GM12865 (cell line): ENCODE measurements at regions not wholly inside any gene's neighbourhood (a gene's known extent, or its start where the extent isn't known, plus 50 kb on each side); places are given as distances from the start of the nearest gene placed in this dataset.

Source experiments
- DNase-seq: peaks from one replicate; pipeline ENCODE4 v3.0.0; 2010; ENCODE audit warnings: low read depth
- H3K4me3 ChIP-seq: 2 replicates; pipeline ENCODE4 v1.5.1; 2011; ENCODE audit warnings: mild to moderate bottlenecking, low read depth, low read length, control low read depth
- TF ChIP-seq, protein P1 (sequence below): IDR thresholded peaks from 2 replicates; pipeline ENCODE4 v1.5.1; 2011; ENCODE audit warnings: low read length, control low read depth, low read depth, inconsistent platforms; ENCODE audit not compliant: insufficient read depth; ENCODE audit errors: missing control alignments

DNA sequence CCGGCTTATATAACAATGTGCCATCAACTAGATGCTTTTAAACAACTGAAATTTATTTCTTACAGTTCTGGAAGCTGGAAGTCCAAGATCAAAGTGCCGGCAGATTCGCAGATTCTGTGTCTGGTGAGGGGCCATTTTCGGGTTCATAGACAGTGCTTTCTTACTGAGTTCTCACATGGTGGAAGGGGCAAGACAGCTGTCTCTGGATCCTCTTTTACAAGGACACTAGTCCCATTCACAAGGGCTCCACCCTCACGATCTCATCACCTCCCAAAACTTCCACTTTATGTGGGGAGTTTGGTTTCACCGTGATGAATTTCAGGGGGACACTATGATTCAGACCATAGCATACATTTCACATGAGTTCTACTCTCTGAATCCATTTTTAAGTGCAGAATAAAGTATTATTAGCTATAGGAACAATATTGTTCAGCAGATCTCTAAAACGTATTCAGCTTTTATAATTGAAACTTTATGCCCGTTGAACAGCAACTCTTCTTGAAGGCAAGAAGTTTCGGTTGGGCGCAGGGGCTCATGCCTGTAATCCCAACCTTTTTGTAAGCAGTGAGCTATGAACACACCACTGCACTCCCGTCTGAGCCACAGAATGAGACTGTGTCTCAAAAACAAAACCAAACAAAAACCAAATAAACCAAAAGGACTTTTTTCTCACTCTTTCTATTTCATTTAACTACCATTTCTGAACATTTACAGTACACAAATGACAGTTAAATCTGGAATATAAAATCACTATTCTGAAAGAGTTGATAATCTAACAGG is 502.8 kb downstream of the CMPK2 start:
- H3K4me3 ChIP-seq: no peak overlapping the region
- TF ChIP-seq, protein P1, sequence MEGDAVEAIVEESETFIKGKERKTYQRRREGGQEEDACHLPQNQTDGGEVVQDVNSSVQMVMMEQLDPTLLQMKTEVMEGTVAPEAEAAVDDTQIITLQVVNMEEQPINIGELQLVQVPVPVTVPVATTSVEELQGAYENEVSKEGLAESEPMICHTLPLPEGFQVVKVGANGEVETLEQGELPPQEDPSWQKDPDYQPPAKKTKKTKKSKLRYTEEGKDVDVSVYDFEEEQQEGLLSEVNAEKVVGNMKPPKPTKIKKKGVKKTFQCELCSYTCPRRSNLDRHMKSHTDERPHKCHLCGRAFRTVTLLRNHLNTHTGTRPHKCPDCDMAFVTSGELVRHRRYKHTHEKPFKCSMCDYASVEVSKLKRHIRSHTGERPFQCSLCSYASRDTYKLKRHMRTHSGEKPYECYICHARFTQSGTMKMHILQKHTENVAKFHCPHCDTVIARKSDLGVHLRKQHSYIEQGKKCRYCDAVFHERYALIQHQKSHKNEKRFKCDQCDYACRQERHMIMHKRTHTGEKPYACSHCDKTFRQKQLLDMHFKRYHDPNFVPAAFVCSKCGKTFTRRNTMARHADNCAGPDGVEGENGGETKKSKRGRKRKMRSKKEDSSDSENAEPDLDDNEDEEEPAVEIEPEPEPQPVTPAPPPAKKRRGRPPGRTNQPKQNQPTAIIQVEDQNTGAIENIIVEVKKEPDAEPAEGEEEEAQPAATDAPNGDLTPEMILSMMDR: no peak
- DNase-seq: no peak

DNA sequence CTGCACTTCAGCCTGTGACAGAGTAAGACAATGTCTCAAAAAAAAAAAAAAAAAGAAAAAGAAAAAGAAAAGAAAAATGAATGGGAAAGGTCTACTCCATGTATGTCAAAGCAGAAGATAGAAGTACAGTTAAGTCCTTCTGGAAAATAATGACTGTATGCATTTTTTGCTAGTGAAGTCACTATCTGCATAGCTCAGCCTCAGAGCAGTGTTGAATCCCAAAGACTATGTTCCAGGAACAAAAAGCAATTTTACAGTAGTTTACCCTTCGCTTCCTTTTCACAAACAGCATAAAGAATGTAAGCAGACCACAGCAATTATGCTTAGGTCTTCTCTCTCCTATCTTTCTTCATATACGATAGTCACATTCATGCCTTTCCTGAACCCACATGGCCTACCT is 497.4 kb downstream of the CMPK2 start:
- DNase-seq: no peak
- TF ChIP-seq, protein P1: no peak
- no peak overlapping the region for H3K4me3 ChIP-seq

DNA sequence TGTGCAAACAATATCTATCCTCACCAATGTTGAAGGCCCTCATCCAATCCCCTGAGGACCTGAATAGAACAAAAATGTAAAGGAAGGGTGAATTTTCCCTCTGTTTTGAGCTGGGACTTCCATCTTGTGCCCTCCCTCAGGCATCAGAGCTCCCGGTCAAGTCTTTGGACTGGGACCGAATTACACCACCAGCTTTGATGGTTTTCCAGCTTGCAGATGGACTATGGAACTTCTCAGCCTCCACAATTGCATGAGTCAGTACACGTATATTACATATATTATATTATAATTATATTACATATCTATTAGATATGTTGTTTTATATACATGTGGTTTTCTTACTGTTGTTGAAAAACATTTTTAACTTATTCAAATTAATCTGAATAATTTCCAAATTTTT is 496.4 kb downstream of the CMPK2 start:
- DNase-seq: no peak
- TF ChIP-seq, protein P1: no peak
- no peak overlapping the region for H3K4me3 ChIP-seq

DNA sequence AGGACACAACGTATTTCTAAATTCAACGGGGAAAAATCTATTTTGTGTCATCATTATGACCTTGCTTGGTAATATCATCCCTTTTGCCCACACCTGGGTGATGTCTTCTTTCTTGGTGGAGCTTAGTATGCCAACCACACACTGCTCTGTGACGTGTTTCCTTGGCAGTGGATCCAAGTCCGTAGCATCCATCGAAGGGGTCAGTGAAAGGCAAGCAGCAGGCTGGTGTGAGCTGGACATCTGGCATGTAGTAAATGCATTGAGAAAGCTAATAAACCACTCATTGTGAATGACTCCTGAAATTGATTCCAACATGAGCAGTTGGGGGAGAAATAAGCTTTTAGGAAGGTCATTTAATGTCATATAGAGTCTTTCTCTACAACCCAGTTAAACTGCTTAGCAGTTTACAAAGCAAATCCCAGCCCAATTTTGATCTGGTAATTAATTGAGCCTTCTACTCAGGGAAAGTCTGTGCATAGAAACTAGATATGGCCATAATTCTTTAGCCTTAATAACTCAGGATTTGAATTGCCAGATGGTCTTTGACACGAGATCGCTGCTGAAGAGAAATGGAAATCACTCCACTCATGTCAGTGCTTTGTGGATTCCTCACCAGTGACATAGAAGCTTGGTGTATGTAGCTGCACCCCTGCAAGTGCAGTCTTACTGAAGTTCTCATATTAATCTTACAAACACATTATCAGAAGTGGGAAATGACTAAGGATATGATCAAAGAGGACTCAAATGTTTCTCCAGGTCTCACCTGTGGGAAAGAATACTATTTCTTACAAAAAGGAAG is 494.8 kb downstream of the CMPK2 start:
- DNase-seq: no peak
- TF ChIP-seq, protein P1: no peak

DNA sequence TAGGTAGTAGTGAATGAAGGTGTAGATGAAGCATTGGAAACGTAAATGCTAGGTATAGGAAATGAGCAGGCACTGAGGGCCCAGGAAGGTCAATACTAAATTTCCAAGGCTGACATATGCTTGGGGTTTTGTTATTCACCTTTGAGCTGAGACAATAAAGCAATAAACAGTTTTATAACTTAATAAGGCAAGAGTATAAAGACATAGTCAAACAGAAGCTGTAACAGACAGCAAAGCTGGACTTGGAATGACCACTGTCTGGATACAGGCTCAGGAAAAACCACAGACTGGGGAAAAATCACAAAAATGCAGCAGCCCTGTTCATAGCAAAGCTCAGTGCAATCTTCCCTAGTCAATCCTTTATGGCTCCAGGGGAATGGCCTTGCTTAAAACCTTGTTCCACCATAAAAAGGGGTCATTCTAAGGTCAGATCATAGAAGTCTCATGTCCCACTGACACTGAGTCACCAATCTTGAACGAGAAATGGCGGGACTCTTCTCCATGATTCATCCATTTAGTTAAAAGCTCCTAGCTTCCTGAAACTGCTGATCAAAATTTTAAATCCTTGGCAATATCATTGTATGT is 493.3 kb downstream of the CMPK2 start:
- no peak for DNase-seq
- TF ChIP-seq, protein P1: no peak
- no peak overlapping the region for H3K4me3 ChIP-seq

More for the DNA sequence above, 494.8 kb downstream of the CMPK2 start:
- H3K4me3 ChIP-seq: no peak overlapping the region

DNA sequence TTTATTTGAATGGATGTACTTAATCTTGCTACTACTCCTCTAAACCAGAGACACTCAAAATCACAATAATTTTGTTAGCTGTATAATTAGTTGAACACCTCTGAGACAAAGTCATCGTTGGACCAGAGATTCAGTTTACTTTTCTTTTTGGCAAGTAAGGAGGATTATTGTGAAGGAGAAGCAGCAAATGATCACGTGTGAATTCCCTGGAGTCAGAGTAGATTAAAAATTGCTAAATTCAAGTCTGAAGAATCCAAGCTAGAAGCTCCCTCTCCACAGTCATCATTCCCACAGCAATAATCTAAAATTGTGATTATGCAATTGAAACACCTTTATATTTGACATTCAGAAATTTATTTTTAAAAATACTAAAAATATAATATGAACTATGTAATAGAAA is 484.4 kb downstream of the CMPK2 start:
- TF ChIP-seq, protein P1: no peak
- no peak overlapping the region for H3K4me3 ChIP-seq
- no peak for DNase-seq
